OCI-LY7 (cell line): ENCODE measurements at regions not wholly inside any gene's neighbourhood (a gene's known extent, or its start where the extent isn't known, plus 50 kb on each side); places are given as distances from the start of the nearest gene placed in this dataset.

Experiments
- BruUV-seq: library from RNA; stranded (reverse); fragments of 400-500 nt; replicated peaks from 2 replicates; lab custom pipeline; 2021; lab: Mats Ljungman, UMichigan
- CTCF ChIA-PET: fragments of 300-600 bp; sonication (Branson Sonifier 250); formaldehyde crosslinking; loops from one replicate; lab custom pipeline; 2022; ENCODE audit warnings: antibody characterized with exemption; ENCODE audit not compliant: unreplicated experiment; lab: Charles Lee
- POLR2A ChIA-PET: fragments of 300-600 bp; sonication (Branson Sonifier 250); formaldehyde crosslinking; loops from one replicate; lab custom pipeline; 2022; ENCODE audit warnings: antibody characterized with exemption; lab: Charles Lee
- DNase-seq: peaks from one replicate; pipeline ENCODE4 v3.0.0-alpha.2; 2015; ENCODE audit warnings: low spot score
- H2AFZ ChIP-seq: fragments of 200-600 bp; sonication (generic), shearing (Covaris generic); 2 replicates; pipeline ENCODE4 v1.6.1; 2014; ENCODE audit warnings: mild to moderate bottlenecking, antibody characterized with exemption, low read length, moderate library complexity
- H3K27ac ChIP-seq: fragments of 200-600 bp; sonication (generic); 2 replicates; pipeline ENCODE4 v1.5.1; 2014; ENCODE audit warnings: mixed run types, low read depth, mild to moderate bottlenecking, moderate library complexity, low read length, inconsistent platforms; ENCODE audit not compliant: poor library complexity, severe bottlenecking
- H3K36me3 ChIP-seq: fragments of 200-600 bp; sonication (generic); 2 replicates; pipeline ENCODE4 v1.6.1; 2014; ENCODE audit warnings: mild to moderate bottlenecking, antibody characterized with exemption, low read length, moderate library complexity, mixed read lengths; ENCODE audit not compliant: insufficient read depth
- H3K4me1 ChIP-seq: fragments of 200-600 bp; sonication (generic); 2 replicates; pipeline ENCODE4 v1.5.1; 2014; ENCODE audit warnings: mild to moderate bottlenecking, low read length; ENCODE audit not compliant: insufficient read depth, poor library complexity, severe bottlenecking
- H3K4me2 ChIP-seq: fragments of 200-600 bp; sonication (generic); 2 replicates; pipeline ENCODE4 v1.6.1; 2014; ENCODE audit warnings: mild to moderate bottlenecking, low read length
- H3K4me3 ChIP-seq: fragments of 200-600 bp; sonication (generic); 2 replicates; pipeline ENCODE4 v1.5.1; 2014; ENCODE audit warnings: mild to moderate bottlenecking, low read depth, low read length; ENCODE audit not compliant: poor library complexity, severe bottlenecking
- H3K79me2 ChIP-seq: fragments of 200-600 bp; sonication (generic); 2 replicates; pipeline ENCODE4 v1.6.1; 2016; ENCODE audit warnings: low read depth, mild to moderate bottlenecking, low read length, moderate library complexity, mixed read lengths; ENCODE audit not compliant: insufficient read depth
- H3K9me2 ChIP-seq: fragments of 200-600 bp; sonication (generic); 2 replicates; pipeline ENCODE4 v1.6.1; 2016; ENCODE audit warnings: mild to moderate bottlenecking, low read length, mixed read lengths; ENCODE audit not compliant: insufficient read depth
- H3K9me3 ChIP-seq: fragments of 200-600 bp; sonication (generic); 2 replicates; pipeline ENCODE4 v1.6.1; 2014; ENCODE audit warnings: mild to moderate bottlenecking, mixed run types, low read length, mixed read lengths
- H4K20me1 ChIP-seq: fragments of 200-600 bp; sonication (generic); 2 replicates; pipeline ENCODE4 v1.6.1; 2014; ENCODE audit warnings: mild to moderate bottlenecking, antibody characterized with exemption, low read length, moderate library complexity, mixed read lengths; ENCODE audit not compliant: insufficient read depth
- EZH2phosphoT487 ChIP-seq: fragments of 200-600 bp; sonication (generic); IDR thresholded peaks from 2 replicates; pipeline ENCODE4 v1.6.1; 2018; ENCODE audit warnings: low read depth, borderline replicate concordance, mild to moderate bottlenecking, mixed run types, antibody characterized with exemption, low read length, moderate library complexity, mixed read lengths
- intact Hi-C: fragments of 100-400 bp; cut with micrococcal nuclease; formaldehyde crosslinking; loops from one replicate; pipeline ENCODE4 v1.10.0; 2022; ENCODE audit not compliant: unreplicated experiment
- TF ChIP-seq, protein P1 (sequence below): fragments of 200-600 bp; sonication (generic); conservative IDR thresholded peaks from 2 replicates; pipeline ENCODE4 v1.5.1; 2014; ENCODE audit warnings: mild to moderate bottlenecking, antibody characterized with exemption, low read length, moderate library complexity, mixed read lengths

DNA sequence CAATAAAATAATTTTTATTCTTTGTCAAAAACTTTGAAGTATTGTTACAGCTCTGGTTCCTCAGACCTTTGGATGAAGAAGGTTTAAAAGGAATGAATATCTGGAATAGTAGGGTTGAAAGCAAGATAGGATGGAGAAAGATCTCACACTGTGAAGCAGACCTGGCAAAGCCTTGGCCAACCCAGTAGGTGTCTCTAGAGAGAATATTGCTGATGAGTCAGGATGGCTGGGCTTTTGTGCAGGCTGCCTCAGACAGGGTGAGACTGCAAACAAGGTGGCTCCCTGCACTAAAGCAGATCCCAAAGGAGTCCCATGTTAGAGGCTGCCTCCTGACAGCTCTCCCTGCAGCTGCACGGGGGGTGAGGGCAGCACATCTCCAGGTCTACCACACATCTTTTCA is 226.0 kb upstream of the ITGA4 start:
- no peaks in the 10 kb centered on the region for H4K20me1 ChIP-seq
- no peaks in the 10 kb centered on the region for H3K9me3 ChIP-seq
- H3K9me2 ChIP-seq: no peaks in the 10 kb centered on the region
- no peak overlapping the region for H2AFZ ChIP-seq
- H3K4me1 ChIP-seq: no peaks in the 10 kb centered on the region
- H3K4me3 ChIP-seq: no peak overlapping the region
- intact Hi-C loops: no loop called here
- H3K27ac ChIP-seq: no peak overlapping the region
- no peak overlapping the region for H3K4me2 ChIP-seq
- CTCF ChIA-PET: no interaction called here
- H3K79me2 ChIP-seq: no peaks in the 10 kb centered on the region
- H3K36me3 ChIP-seq: no peaks in the 10 kb centered on the region
- POLR2A ChIA-PET: no interaction called here
- BruUV-seq: no TSS peak
- no peak for TF ChIP-seq EZH2phosphoT487
- TF ChIP-seq, protein P1, sequence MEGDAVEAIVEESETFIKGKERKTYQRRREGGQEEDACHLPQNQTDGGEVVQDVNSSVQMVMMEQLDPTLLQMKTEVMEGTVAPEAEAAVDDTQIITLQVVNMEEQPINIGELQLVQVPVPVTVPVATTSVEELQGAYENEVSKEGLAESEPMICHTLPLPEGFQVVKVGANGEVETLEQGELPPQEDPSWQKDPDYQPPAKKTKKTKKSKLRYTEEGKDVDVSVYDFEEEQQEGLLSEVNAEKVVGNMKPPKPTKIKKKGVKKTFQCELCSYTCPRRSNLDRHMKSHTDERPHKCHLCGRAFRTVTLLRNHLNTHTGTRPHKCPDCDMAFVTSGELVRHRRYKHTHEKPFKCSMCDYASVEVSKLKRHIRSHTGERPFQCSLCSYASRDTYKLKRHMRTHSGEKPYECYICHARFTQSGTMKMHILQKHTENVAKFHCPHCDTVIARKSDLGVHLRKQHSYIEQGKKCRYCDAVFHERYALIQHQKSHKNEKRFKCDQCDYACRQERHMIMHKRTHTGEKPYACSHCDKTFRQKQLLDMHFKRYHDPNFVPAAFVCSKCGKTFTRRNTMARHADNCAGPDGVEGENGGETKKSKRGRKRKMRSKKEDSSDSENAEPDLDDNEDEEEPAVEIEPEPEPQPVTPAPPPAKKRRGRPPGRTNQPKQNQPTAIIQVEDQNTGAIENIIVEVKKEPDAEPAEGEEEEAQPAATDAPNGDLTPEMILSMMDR: no peak
- DNase-seq: no peak

DNA sequence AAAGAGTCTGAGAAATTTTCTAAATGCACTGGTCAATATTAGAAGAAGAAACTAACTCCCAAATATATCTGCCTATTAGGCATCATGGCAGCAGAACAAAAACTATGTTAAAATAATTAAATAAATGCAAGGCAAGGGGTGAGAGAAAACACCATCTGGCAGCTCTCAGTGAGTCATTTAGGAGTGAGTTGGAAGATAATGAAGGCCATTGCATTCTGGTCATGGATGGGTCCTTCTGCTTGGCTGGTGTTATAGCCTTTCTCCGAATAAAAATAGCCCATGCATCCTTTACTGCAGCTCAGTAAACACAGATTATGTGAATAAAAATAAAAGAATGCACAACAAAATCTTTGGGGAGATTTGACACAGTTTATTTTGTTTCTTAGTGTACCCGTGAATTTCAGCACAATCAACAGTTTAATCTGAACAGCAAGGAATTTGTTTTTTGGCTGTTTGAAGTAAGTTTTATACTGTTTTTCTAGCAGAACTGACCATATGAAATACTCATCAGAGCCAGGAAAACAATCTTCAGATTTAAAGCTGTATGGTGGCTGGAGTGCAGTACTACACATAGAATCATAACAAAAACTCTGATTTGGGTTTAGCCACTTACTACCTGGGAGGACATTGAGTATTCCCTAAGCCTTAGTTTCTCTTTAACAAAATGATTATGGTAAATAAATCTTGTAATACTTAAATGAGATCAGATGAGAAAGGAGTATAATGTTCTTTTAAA is 225.1 kb upstream of the ITGA4 start:
- POLR2A ChIA-PET: no interaction called here
- DNase-seq: no peak
- H3K36me3 ChIP-seq: no peaks in the 10 kb centered on the region
- no TSS peak for BruUV-seq
- H3K9me2 ChIP-seq: no peaks in the 10 kb centered on the region
- no peak overlapping the region for H2AFZ ChIP-seq
- H3K4me2 ChIP-seq: no peak overlapping the region
- CTCF ChIA-PET: no interaction called here
- no peak overlapping the region for H3K27ac ChIP-seq
- no peaks in the 10 kb centered on the region for H4K20me1 ChIP-seq
- no peak overlapping the region for H3K4me3 ChIP-seq
- H3K9me3 ChIP-seq: no peaks in the 10 kb centered on the region
- no peaks in the 10 kb centered on the region for H3K79me2 ChIP-seq
- intact Hi-C loops: no loop called here
- H3K4me1 ChIP-seq: no peaks in the 10 kb centered on the region
- TF ChIP-seq, protein P1: no peak
- no peak for TF ChIP-seq EZH2phosphoT487

DNA sequence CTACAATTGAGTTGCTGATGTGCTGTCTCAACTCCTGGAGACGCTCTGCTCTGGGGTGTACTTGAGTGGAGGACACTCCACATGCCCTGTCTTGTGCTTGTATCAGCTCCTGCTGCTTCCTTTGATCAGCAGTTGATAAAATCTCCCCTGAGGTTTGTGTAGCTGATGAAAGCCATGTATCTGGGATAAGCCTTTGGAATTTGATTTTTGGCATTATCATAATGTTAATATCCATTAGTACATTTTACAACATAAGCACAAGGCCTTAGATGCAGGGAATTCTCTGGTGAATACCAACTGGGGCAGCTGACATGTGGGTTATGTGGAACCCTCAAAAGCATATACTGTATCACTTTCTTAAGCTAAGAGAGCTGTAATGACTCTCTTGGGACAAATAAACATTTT is 222.7 kb upstream of the ITGA4 start:
- POLR2A ChIA-PET: interaction anchor here (0.6 to 1.1 kb wide), 3 partner anchors 9 to 67 kb away, joined by 3 to 6 read pairs (median 3); no protein-coding TSS in a partner anchor
- Histone ChIP-seq H3K4me3 (no peak overlapping the region), H3K4me2 (no peak overlapping the region), H2AFZ (no peak overlapping the region), H3K4me1 (no peaks in the 10 kb centered on the region), H3K9me3 (no peaks in the 10 kb centered on the region), H4K20me1 (no peaks in the 10 kb centered on the region), H3K36me3 (no peaks in the 10 kb centered on the region), H3K9me2 (no peaks in the 10 kb centered on the region), H3K79me2 (no peaks in the 10 kb centered on the region), H3K27ac (no peak overlapping the region)
- DNase-seq: no peak
- intact Hi-C loops: no loop called here
- no peak for TF ChIP-seq EZH2phosphoT487
- TF ChIP-seq, protein P1: no peak
- CTCF ChIA-PET: no interaction called here
- BruUV-seq: no TSS peak
